OCI-LY1 (cell line): ENCODE measurements at regions not wholly inside any gene's neighbourhood (a gene's known extent, or its start where the extent isn't known, plus 50 kb on each side); places are given as distances from the start of the nearest gene placed in this dataset.

ENCODE experiments used
- EZH2 ChIP-seq: fragments of 200-600 bp; sonication (generic), shearing (Covaris generic); IDR thresholded peaks from 2 replicates; pipeline ENCODE4 v1.8.0; 2017; ENCODE audit warnings: borderline replicate concordance, mixed run types, mild to moderate bottlenecking, antibody characterized with exemption, low read length, moderate library complexity, mixed read lengths
- TF ChIP-seq, protein P1 (sequence below): fragments of 200-600 bp; sonication (generic), shearing (Covaris generic); IDR thresholded peaks from 2 replicates; pipeline ENCODE4 v1.5.1; 2017; ENCODE audit warnings: mild to moderate bottlenecking, antibody characterized with exemption, low read length, moderate library complexity, mixed read lengths

DNA sequence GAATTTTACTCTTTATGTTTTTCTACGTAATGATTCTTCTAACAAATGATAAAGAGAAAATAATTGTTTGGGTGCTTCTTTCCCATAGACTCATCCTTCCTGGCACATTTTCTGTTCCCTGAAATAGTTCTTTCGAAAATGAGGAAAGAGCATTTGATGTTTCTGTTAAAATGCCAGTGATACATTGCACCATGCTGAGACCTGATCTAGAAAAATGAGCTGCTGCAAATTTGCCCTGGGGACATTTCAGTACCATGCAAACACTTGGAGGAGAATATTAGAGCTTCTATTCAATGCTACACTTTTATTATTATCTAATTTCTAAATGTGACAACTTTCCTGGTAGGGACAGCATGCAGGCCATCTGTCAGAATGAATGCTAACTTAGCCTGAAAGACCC is 83.3 kb downstream of the C4orf33 start:
- TF ChIP-seq, protein P1, sequence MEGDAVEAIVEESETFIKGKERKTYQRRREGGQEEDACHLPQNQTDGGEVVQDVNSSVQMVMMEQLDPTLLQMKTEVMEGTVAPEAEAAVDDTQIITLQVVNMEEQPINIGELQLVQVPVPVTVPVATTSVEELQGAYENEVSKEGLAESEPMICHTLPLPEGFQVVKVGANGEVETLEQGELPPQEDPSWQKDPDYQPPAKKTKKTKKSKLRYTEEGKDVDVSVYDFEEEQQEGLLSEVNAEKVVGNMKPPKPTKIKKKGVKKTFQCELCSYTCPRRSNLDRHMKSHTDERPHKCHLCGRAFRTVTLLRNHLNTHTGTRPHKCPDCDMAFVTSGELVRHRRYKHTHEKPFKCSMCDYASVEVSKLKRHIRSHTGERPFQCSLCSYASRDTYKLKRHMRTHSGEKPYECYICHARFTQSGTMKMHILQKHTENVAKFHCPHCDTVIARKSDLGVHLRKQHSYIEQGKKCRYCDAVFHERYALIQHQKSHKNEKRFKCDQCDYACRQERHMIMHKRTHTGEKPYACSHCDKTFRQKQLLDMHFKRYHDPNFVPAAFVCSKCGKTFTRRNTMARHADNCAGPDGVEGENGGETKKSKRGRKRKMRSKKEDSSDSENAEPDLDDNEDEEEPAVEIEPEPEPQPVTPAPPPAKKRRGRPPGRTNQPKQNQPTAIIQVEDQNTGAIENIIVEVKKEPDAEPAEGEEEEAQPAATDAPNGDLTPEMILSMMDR, result no peak
- no peak for TF ChIP-seq EZH2
